BLaER1 treated with 17β-estradiol and CSF1 and Interleukin-3, amounts not matched to agents 10 nM and 100 nM (cell line): ENCODE measurements at regions not wholly inside any gene's neighbourhood (a gene's known extent, or its start where the extent isn't known, plus 50 kb on each side); places are given as distances from the start of the nearest gene placed in this dataset.

Experiments used
- H3K27ac ChIP-seq, 11 experiments: shearing (Covaris generic); formaldehyde crosslinking; 2 replicates each; pipeline ENCODE4 v1.8.1; 2022
- H3K27me3 ChIP-seq, 11 experiments: shearing (Covaris generic); formaldehyde crosslinking; 2 replicates each; pipeline ENCODE4 v1.8.1; 2022
- H3K36me3 ChIP-seq, 11 experiments: shearing (Covaris generic); formaldehyde crosslinking; 2 replicates each; pipeline ENCODE4 v1.8.1; 2022
- H3K4me1 ChIP-seq, 10 experiments: shearing (Covaris generic); formaldehyde crosslinking; 2 replicates each; pipeline ENCODE4 v1.8.1; 2022
- H3K4me2 ChIP-seq, 11 experiments: shearing (Covaris generic); formaldehyde crosslinking; 2 replicates each; pipeline ENCODE4 v1.8.1; 2022
- H3K4me3 ChIP-seq, 10 experiments: shearing (Covaris generic); formaldehyde crosslinking; 2 replicates each; pipeline ENCODE4 v1.8.1; 2022
- H3K9ac ChIP-seq, 11 experiments: shearing (Covaris generic); formaldehyde crosslinking; 2 replicates each; pipeline ENCODE4 v1.8.1; 2022
- H3K9me3 ChIP-seq, 11 experiments: shearing (Covaris generic); formaldehyde crosslinking; replicated peaks in 1 of 11; 2 replicates each; pipeline ENCODE4 v1.8.1; 2022
- H4K20me1 ChIP-seq, 11 experiments: shearing (Covaris generic); formaldehyde crosslinking; 2 replicates each; pipeline ENCODE4 v1.8.1; 2022
- Cebpa-rat ChIP-seq, 11 experiments: shearing (Covaris generic); IDR thresholded peaks; 2 replicates each; pipeline ENCODE4 v1.8.1; 2022

DNA sequence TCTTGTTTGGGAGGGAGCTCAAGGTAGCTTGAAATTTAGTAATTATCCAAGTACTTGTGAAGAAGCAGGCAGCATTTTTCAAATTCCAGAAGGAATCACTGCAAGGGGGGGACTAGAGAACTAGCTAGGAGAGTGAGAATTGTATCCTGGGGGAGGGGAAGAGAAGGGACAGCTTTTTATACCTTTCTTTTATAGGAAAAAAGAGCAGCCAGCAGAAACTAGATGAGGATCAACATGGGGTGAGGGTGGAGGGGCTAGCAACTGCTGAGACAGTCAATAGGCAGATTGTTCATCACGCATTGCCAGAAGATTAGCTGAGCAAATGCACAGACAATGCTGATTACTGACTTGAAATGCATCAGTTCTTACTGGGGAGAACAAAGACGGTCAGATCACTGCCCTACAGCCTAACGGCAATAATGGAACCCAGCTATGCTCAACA lies 514.3 kb upstream of the CITED2 start:
- no peaks in the 10 kb centered on the region for H3K9me3 ChIP-seq
- H3K4me2 ChIP-seq: no peak overlapping the region
- no peaks in the 10 kb centered on the region for H3K36me3 ChIP-seq
- H3K27ac ChIP-seq: no peak overlapping the region
- peaks cover 0 to 24% (median 0%) of the 10 kb centered on the region in 10 experiments; a peak in 6 of 20 replicates for H3K4me1 ChIP-seq
- no peaks in the 10 kb centered on the region for H4K20me1 ChIP-seq
- no peak overlapping the region for H3K9ac ChIP-seq
- no peak overlapping the region for H3K4me3 ChIP-seq
- no peak for TF ChIP-seq Cebpa-rat (IDR thresholded peaks at IDR 0.05)
- no peaks in the 10 kb centered on the region for H3K27me3 ChIP-seq

DNA sequence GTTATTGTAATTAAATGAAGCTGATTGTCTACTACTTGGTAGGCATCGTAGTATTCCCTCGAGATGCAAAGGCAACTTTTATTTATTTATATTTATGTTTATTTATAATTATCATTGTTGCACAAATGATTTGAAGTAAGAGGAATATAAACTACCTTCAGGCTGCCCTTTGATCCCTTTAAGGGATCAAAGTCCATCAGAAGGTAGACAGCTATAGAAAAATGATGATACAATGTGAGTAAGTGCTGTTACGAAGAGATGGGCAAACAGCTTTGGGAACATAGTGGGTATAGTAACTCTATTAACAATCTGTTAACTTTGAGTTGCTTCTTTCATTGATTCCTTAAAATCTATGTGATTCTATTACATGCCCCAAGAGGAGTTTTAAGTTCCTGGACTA lies 512.8 kb upstream of the CITED2 start:
- TF ChIP-seq Cebpa-rat (IDR thresholded peaks at IDR 0.05): no peak
- no peaks in the 10 kb centered on the region for H3K36me3 ChIP-seq
- no peak overlapping the region for H3K4me2 ChIP-seq
- no peak overlapping the region for H3K4me3 ChIP-seq
- no peak overlapping the region for H3K27ac ChIP-seq
- peaks cover 10 to 39% (median 11%) of the 10 kb centered on the region in 10 experiments for H3K4me1 ChIP-seq
- no peaks in the 10 kb centered on the region for H3K9me3 ChIP-seq
- no peaks in the 10 kb centered on the region for H4K20me1 ChIP-seq
- no peaks in the 10 kb centered on the region for H3K27me3 ChIP-seq
- H3K9ac ChIP-seq: no peak overlapping the region

- Histone ChIP-seq H3K27ac (no peak overlapping the region), H3K9ac (no peak overlapping the region), H3K4me2 (no peak overlapping the region), H3K4me3 (no peak overlapping the region), H3K27me3 (no peaks in the 10 kb centered on the region), H3K9me3 (no peaks in the 10 kb centered on the region), H4K20me1 (no peaks in the 10 kb centered on the region), H3K36me3 (no peaks in the 10 kb centered on the region), H3K4me1 (peaks cover 14 to 45% (median 16%) of the 10 kb centered on the region in 10 experiments)
- TF ChIP-seq Cebpa-rat (IDR thresholded peaks at IDR 0.05): no peak
These were observed 511.9 kb upstream of the CITED2 start for GRCh38 chr6:139886396-139886795.

DNA sequence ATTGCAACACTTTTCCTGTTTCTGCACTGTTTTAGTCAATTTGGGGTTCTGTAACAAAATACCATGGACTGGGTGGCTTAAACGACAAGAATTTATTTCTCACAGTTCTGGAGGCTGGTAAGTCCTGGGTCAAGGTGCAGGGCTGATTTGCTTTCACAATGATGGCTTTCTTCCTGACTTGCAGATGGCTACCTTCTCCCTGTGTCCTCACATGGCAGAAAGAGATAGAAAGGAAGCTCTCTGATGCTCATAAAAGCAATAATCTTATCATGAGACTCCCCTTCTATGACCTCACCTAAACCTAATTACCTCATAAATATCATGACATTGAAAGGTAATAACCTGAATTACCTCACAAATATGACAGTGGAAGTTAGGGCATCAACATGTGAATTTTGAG lies 511.5 kb upstream of the CITED2 start:
- H3K27me3 ChIP-seq: no peaks in the 10 kb centered on the region
- H3K9ac ChIP-seq: no peak overlapping the region
- no peak for TF ChIP-seq Cebpa-rat (IDR thresholded peaks at IDR 0.05)
- H3K9me3 ChIP-seq: no peaks in the 10 kb centered on the region
- H4K20me1 ChIP-seq: no peaks in the 10 kb centered on the region
- no peaks in the 10 kb centered on the region for H3K36me3 ChIP-seq
- peak overlapping the region in 2 of 11 experiments; percentile 46 to 60; a peak in 4 of 22 replicates for H3K4me2 ChIP-seq
- peaks cover 14 to 45% (median 16%) of the 10 kb centered on the region in 10 experiments for H3K4me1 ChIP-seq
- H3K27ac ChIP-seq: no peak overlapping the region
- no peak overlapping the region for H3K4me3 ChIP-seq

GRCh38 chr6:139883776-139884175 lies 509.3 kb upstream of the CITED2 start:
- Histone ChIP-seq H3K4me2 (peak overlapping the region in 3 of 11 experiments; percentile 38 to 82 (median 73); a peak in 5 of 22 replicates), H3K27ac (peak overlapping the region in 3 of 11 experiments; percentile 45 to 68 (median 56); a peak in 5 of 22 replicates), H3K27me3 (no peaks in the 10 kb centered on the region), H3K9me3 (no peaks in the 10 kb centered on the region), H4K20me1 (no peaks in the 10 kb centered on the region), H3K4me1 (peaks cover 14 to 45% (median 16%) of the 10 kb centered on the region in 10 experiments), H3K4me3 (no peak overlapping the region), H3K36me3 (no peaks in the 10 kb centered on the region), H3K9ac (peak overlapping the region in 1 of 11 experiments; percentile 22; a peak in 1 of 22 replicates)
- no peak for TF ChIP-seq Cebpa-rat (IDR thresholded peaks at IDR 0.05)

DNA sequence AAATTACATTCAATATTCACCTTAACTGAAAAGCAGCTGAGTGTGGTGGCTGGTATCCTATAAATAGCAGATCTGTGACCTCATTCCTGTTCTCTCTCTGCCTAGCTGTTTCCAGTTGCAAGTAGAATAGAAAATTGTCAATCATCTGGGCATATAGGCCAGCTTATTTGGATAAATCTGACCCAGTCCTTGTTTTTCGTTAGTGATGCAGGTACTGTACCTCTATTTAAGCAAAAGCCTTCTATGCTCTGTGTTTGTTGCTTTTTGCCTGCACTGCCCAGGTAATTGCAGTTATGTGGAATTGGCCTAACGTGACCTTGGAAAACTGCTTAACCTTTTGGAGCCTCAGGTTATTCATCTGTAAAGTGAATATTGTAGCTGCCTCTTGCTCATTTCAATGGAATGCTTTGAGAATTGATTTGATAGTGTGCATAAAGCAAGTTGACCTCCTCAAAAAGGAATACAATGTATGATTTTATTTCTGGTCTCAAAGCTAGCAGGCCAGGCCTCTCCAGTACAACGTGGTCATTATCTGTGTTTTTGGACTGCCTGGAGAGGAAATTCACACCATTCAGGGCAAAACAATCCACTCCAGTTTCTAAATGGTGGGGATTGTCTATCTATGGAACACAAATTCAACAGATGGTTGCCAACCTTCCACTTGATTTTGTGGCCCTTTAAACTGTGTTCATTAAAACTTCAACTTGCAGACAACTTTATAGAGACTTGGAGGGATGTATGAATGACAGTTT lies 508.7 kb upstream of the CITED2 start:
- TF ChIP-seq Cebpa-rat (IDR thresholded peaks at IDR 0.05): no peak
- Histone ChIP-seq H3K4me1 (peaks cover 14 to 45% (median 16%) of the 10 kb centered on the region in 10 experiments), H3K4me2 (peak overlapping the region in 10 of 11 experiments; percentile 3 to 82 (median 32); a peak in 17 of 22 replicates), H3K9me3 (no peaks in the 10 kb centered on the region), H3K27ac (peak overlapping the region in 3 of 11 experiments; percentile 45 to 68 (median 56); a peak in 3 of 22 replicates), H3K9ac (no peak overlapping the region), H4K20me1 (no peaks in the 10 kb centered on the region), H3K27me3 (no peaks in the 10 kb centered on the region), H3K36me3 (no peaks in the 10 kb centered on the region), H3K4me3 (no peak overlapping the region)

- Histone ChIP-seq H3K4me3 (no peak overlapping the region), H3K36me3 (no peaks in the 10 kb centered on the region), H3K4me1 (peaks cover 14 to 45% (median 16%) of the 10 kb centered on the region in 10 experiments), H4K20me1 (no peaks in the 10 kb centered on the region), H3K27me3 (no peaks in the 10 kb centered on the region), H3K4me2 (peak overlapping the region; percentile 2 to 82 (median 31); a peak in 16 of 22 replicates), H3K9ac (no peak overlapping the region), H3K9me3 (no peaks in the 10 kb centered on the region), H3K27ac (no peak overlapping the region)
- no peak for TF ChIP-seq Cebpa-rat (IDR thresholded peaks at IDR 0.05)
These were observed 507.8 kb upstream of the CITED2 start for GRCh38 chr6:139882234-139882633.

DNA sequence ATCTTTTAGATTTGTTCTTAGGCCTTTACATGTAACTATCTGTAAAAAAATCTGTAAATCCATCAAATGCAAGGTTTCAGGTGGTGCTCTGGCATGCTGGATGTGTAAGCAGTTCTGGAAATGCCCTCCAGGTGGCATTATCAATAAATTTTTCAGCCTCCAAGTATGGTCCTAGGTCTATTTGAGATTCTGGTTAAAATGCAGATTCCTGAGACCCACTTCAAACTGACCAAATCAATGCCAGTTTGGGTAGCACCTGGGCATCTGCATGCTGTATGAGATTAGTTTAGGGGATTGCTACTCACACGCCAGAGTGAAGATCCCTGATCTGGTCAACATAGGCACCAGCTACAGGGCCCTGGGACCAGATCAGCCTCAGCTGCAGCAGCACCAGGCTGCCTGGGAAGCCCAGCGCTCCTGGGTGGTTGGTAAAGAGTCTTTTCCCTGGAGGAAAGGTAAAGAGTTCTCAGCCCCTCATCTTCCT lies 507.3 kb upstream of the CITED2 start:
- H3K27me3 ChIP-seq: no peaks in the 10 kb centered on the region
- H4K20me1 ChIP-seq: no peaks in the 10 kb centered on the region
- TF ChIP-seq Cebpa-rat (IDR thresholded peaks at IDR 0.05): no peak
- H3K27ac ChIP-seq: no peak overlapping the region; a peak in 1 of 22 replicates
- H3K9me3 ChIP-seq: no peaks in the 10 kb centered on the region
- peak overlapping the region in 8 of 11 experiments; percentile 2 to 82 (median 36); a peak in 11 of 22 replicates for H3K4me2 ChIP-seq
- no peak overlapping the region for H3K4me3 ChIP-seq
- H3K36me3 ChIP-seq: no peaks in the 10 kb centered on the region
- no peak overlapping the region for H3K9ac ChIP-seq
- H3K4me1 ChIP-seq: peaks cover 14 to 45% (median 16%) of the 10 kb centered on the region in 10 experiments

DNA sequence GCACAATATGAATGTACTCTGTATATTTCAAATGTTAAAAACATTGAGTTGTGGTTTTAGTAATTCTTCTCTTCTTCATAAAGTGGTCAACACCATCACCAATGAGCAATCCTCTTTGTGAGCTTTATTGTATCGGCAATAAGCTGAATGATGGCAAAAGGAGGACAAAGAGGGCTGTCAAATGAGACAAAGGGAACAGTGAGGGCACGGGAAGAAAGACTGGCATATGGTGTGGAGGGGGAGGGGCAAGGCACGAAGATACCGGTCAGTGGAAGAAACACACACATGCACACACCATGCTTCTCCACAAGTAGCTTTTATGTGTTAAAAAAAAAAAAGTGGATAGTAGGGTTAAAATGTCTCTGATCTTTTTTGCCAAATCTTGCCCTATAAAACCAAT lies 506.8 kb upstream of the CITED2 start:
- no peak overlapping the region for H3K27ac ChIP-seq
- no peaks in the 10 kb centered on the region for H3K9me3 ChIP-seq
- no peak overlapping the region for H3K4me2 ChIP-seq
- H3K4me1 ChIP-seq: peaks cover 14 to 45% (median 16%) of the 10 kb centered on the region in 10 experiments
- H3K9ac ChIP-seq: no peak overlapping the region
- H3K4me3 ChIP-seq: no peak overlapping the region
- H4K20me1 ChIP-seq: no peaks in the 10 kb centered on the region
- H3K27me3 ChIP-seq: no peaks in the 10 kb centered on the region
- no peaks in the 10 kb centered on the region for H3K36me3 ChIP-seq
- no peak for TF ChIP-seq Cebpa-rat (IDR thresholded peaks at IDR 0.05)
